ENCODE measurements at regions not wholly inside any gene's neighbourhood (a gene's known extent, or its start where the extent isn't known, plus 50 kb on each side); places are given as distances from the start of the nearest gene placed in this dataset.
"Not testable (repeated sequence)": the region's sequence is repeated elsewhere in the genome, so short reads cannot be mapped to it uniquely, and the experiment has no call there.

- H3K4me1 ChIP-seq (ENCODE audit: control insufficient read depth, insufficient read depth, low read length, poor library complexity, severe bottlenecking); H3K9me3 ChIP-seq (ENCODE audit: control insufficient read depth, low read length); H3K4me3 ChIP-seq (ENCODE audit: insufficient read depth, low read depth, low read length, poor library complexity, severe bottlenecking); H3K27ac ChIP-seq (ENCODE audit: insufficient read depth, low read length, poor library complexity, severe bottlenecking); H3K27me3 ChIP-seq (replicated peaks; ENCODE audit: control insufficient read depth, insufficient read depth, low read length, poor library complexity, severe bottlenecking); H3K36me3 ChIP-seq (ENCODE audit: control insufficient read depth, insufficient read depth, low read length); DNase-seq: not testable (repeated sequence)
Measured at GRCh38 chr2:106281907-106282430, 87.9 kb upstream of the UXS1 start.

- no peak overlapping the region for H3K27ac ChIP-seq (ENCODE audit: insufficient read depth, low read length, poor library complexity, severe bottlenecking)
- no peaks in the 10 kb centered on the region for H3K4me1 ChIP-seq (ENCODE audit: control insufficient read depth, insufficient read depth, low read length, poor library complexity, severe bottlenecking)
Measured at GRCh38 chr2:106280722-106281446, 86.8 kb upstream of the UXS1 start.

DNA sequence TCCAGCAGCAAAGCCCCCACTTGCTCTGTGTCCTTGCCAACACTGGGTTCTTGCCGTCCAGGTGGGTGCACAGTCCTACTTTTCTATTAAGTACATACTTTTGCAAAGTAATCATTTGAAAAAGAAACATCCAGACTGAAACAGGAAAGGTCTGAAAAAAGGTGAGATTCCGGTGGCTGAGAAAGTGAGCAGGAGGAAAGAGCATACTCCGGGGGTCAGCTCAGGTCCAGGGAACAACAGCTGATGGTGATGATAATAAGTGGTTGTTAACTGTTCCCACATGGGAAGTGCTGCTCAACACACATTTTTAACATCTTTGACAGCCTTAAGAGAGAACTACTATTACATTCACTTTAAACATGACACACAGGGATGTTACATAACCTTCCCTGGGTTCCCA lies 86.1 kb upstream of the UXS1 start:
- no peak for DNase-seq

More at GRCh38 chr2:106280722-106281446, 86.8 kb upstream of the UXS1 start:
- Histone ChIP-seq H3K9me3 (ENCODE audit: control insufficient read depth, low read length) (no peaks in the 10 kb centered on the region), H3K27me3 (replicated peaks; ENCODE audit: control insufficient read depth, insufficient read depth, low read length, poor library complexity, severe bottlenecking) (no peaks in the 10 kb centered on the region), H3K4me3 (ENCODE audit: insufficient read depth, low read depth, low read length, poor library complexity, severe bottlenecking) (no peak overlapping the region), H3K36me3 (ENCODE audit: control insufficient read depth, insufficient read depth, low read length) (no peaks in the 10 kb centered on the region)
- no peak for DNase-seq

GRCh38 chr2:106278112-106278876 lies 84.2 kb upstream of the UXS1 start:
- no peaks in the 10 kb centered on the region for H3K9me3 ChIP-seq (ENCODE audit: control insufficient read depth, low read length)
- no peaks in the 10 kb centered on the region for H3K36me3 ChIP-seq (ENCODE audit: control insufficient read depth, insufficient read depth, low read length)
- no peaks in the 10 kb centered on the region for H3K27me3 ChIP-seq (replicated peaks; ENCODE audit: control insufficient read depth, insufficient read depth, low read length, poor library complexity, severe bottlenecking)
- no peak overlapping the region for H3K4me3 ChIP-seq (ENCODE audit: insufficient read depth, low read depth, low read length, poor library complexity, severe bottlenecking)
- H3K27ac ChIP-seq (ENCODE audit: insufficient read depth, low read length, poor library complexity, severe bottlenecking): no peak overlapping the region
- no peak for DNase-seq
- H3K4me1 ChIP-seq (ENCODE audit: control insufficient read depth, insufficient read depth, low read length, poor library complexity, severe bottlenecking): no peaks in the 10 kb centered on the region

More for the DNA sequence above, 86.1 kb upstream of the UXS1 start:
- no peaks in the 10 kb centered on the region for H3K4me1 ChIP-seq (ENCODE audit: control insufficient read depth, insufficient read depth, low read length, poor library complexity, severe bottlenecking)
- no peaks in the 10 kb centered on the region for H3K9me3 ChIP-seq (ENCODE audit: control insufficient read depth, low read length)
- no peak overlapping the region for H3K4me3 ChIP-seq (ENCODE audit: insufficient read depth, low read depth, low read length, poor library complexity, severe bottlenecking)
- no peaks in the 10 kb centered on the region for H3K36me3 ChIP-seq (ENCODE audit: control insufficient read depth, insufficient read depth, low read length)
- H3K27me3 ChIP-seq (replicated peaks; ENCODE audit: control insufficient read depth, insufficient read depth, low read length, poor library complexity, severe bottlenecking): no peaks in the 10 kb centered on the region
- H3K27ac ChIP-seq (ENCODE audit: insufficient read depth, low read length, poor library complexity, severe bottlenecking): no peak overlapping the region

GRCh38 chr2:106277426-106277825 lies 83.3 kb upstream of the UXS1 start:
- H3K27me3 ChIP-seq (replicated peaks; ENCODE audit: control insufficient read depth, insufficient read depth, low read length, poor library complexity, severe bottlenecking): no peaks in the 10 kb centered on the region
- no peak overlapping the region for H3K27ac ChIP-seq (ENCODE audit: insufficient read depth, low read length, poor library complexity, severe bottlenecking)
- no peaks in the 10 kb centered on the region for H3K9me3 ChIP-seq (ENCODE audit: control insufficient read depth, low read length)
- H3K36me3 ChIP-seq (ENCODE audit: control insufficient read depth, insufficient read depth, low read length): no peaks in the 10 kb centered on the region
- no peak for DNase-seq
- no peaks in the 10 kb centered on the region for H3K4me1 ChIP-seq (ENCODE audit: control insufficient read depth, insufficient read depth, low read length, poor library complexity, severe bottlenecking)
- no peak overlapping the region for H3K4me3 ChIP-seq (ENCODE audit: insufficient read depth, low read depth, low read length, poor library complexity, severe bottlenecking)

DNA sequence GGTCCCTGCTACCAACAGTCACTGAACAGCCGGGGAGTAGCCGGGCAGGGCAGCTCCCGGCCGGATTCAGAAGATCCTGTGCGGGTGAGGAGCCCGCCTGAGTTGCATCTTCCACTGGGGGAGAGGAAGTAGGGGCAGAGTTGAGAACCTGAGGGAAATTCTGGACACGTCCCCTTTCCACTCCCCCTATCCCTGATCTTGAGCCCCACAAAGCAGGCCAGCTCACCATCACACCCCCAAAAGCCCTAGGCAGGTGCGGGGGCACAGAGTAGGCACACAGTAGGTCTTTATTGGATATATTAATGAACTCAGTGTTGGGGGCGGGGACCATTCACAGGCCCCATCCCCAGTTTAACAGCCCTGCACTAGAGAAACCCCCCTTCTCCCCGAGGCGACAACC lies 81.9 kb upstream of the UXS1 start:
- Histone ChIP-seq H3K27ac (ENCODE audit: insufficient read depth, low read length, poor library complexity, severe bottlenecking) (no peak overlapping the region), H3K27me3 (replicated peaks; ENCODE audit: control insufficient read depth, insufficient read depth, low read length, poor library complexity, severe bottlenecking) (no peaks in the 10 kb centered on the region), H3K36me3 (ENCODE audit: control insufficient read depth, insufficient read depth, low read length) (no peaks in the 10 kb centered on the region), H3K4me1 (ENCODE audit: control insufficient read depth, insufficient read depth, low read length, poor library complexity, severe bottlenecking) (no peaks in the 10 kb centered on the region), H3K4me3 (ENCODE audit: insufficient read depth, low read depth, low read length, poor library complexity, severe bottlenecking) (no peak overlapping the region), H3K9me3 (ENCODE audit: control insufficient read depth, low read length) (no peaks in the 10 kb centered on the region)
- DNase-seq: no peak

- Histone ChIP-seq H3K27ac (ENCODE audit: insufficient read depth, low read length, poor library complexity, severe bottlenecking) (no peak overlapping the region), H3K27me3 (replicated peaks; ENCODE audit: control insufficient read depth, insufficient read depth, low read length, poor library complexity, severe bottlenecking) (no peaks in the 10 kb centered on the region), H3K4me1 (ENCODE audit: control insufficient read depth, insufficient read depth, low read length, poor library complexity, severe bottlenecking) (no peaks in the 10 kb centered on the region), H3K36me3 (ENCODE audit: control insufficient read depth, insufficient read depth, low read length) (no peaks in the 10 kb centered on the region), H3K9me3 (ENCODE audit: control insufficient read depth, low read length) (no peaks in the 10 kb centered on the region), H3K4me3 (ENCODE audit: insufficient read depth, low read depth, low read length, poor library complexity, severe bottlenecking) (no peak overlapping the region)
- no peak for DNase-seq
Measured at GRCh38 chr2:106274668-106275067, 80.6 kb upstream of the UXS1 start.

GRCh38 chr2:106272216-106272807 lies 78.2 kb upstream of the UXS1 start:
- H3K4me1 ChIP-seq (ENCODE audit: control insufficient read depth, insufficient read depth, low read length, poor library complexity, severe bottlenecking): no peaks in the 10 kb centered on the region
- no peaks in the 10 kb centered on the region for H3K36me3 ChIP-seq (ENCODE audit: control insufficient read depth, insufficient read depth, low read length)
- H3K9me3 ChIP-seq (ENCODE audit: control insufficient read depth, low read length): no peaks in the 10 kb centered on the region
- no peak for DNase-seq
- H3K27me3 ChIP-seq (replicated peaks; ENCODE audit: control insufficient read depth, insufficient read depth, low read length, poor library complexity, severe bottlenecking): no peaks in the 10 kb centered on the region
- no peak overlapping the region for H3K27ac ChIP-seq (ENCODE audit: insufficient read depth, low read length, poor library complexity, severe bottlenecking)
- H3K4me3 ChIP-seq (ENCODE audit: insufficient read depth, low read depth, low read length, poor library complexity, severe bottlenecking): no peak overlapping the region

DNA sequence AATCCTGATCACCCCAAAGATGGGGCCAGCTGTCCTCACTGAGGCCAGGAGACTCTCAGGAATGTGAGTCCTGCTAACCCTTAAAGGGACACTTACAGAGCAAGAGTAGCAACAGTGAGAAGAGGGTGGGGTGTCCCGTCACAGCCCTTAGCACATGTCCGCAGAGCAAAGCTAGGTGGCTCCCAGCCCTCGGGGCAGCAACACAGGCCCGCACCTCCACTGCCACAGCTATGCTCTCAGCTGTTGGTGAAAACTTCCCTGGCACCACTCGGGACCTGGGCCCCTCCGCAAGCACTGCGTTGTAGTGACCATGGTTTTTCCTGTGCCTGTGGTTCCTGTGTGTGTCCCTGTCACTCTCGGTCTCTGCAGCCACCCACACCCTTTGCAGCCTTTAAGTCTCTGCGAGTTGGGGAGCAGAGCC lies 76.4 kb upstream of the UXS1 start:
- Histone ChIP-seq H3K36me3 (ENCODE audit: control insufficient read depth, insufficient read depth, low read length) (no peaks in the 10 kb centered on the region), H3K4me3 (ENCODE audit: insufficient read depth, low read depth, low read length, poor library complexity, severe bottlenecking) (peak overlapping the region; percentile 65)

More for the DNA sequence above, 76.4 kb upstream of the UXS1 start:
- Histone ChIP-seq H3K4me1 (ENCODE audit: control insufficient read depth, insufficient read depth, low read length, poor library complexity, severe bottlenecking) (no peaks in the 10 kb centered on the region), H3K9me3 (ENCODE audit: control insufficient read depth, low read length) (no peaks in the 10 kb centered on the region), H3K27me3 (replicated peaks; ENCODE audit: control insufficient read depth, insufficient read depth, low read length, poor library complexity, severe bottlenecking) (no peaks in the 10 kb centered on the region), H3K27ac (ENCODE audit: insufficient read depth, low read length, poor library complexity, severe bottlenecking) (no peak overlapping the region)
- no peak for DNase-seq

Measured in effector memory CD4-positive, alpha-beta T cell (primary cell).